Brain microvascular endothelial cell (primary cell): ENCODE measurements at regions not wholly inside any gene's neighbourhood (a gene's known extent, or its start where the extent isn't known, plus 50 kb on each side); places are given as distances from the start of the nearest gene placed in this dataset.

Source experiments
- DNase-seq: peaks from one replicate; pipeline ENCODE4 v3.0.0-alpha.2; 2020
- H3K27ac ChIP-seq: fragments of 250-450 bp; sonication (Bioruptor Pico); 2 replicates; pipeline ENCODE4 v1.5.1; 2020; ENCODE audit warnings: mild to moderate bottlenecking, moderate library complexity
- H3K27me3 ChIP-seq: fragments of 250-450 bp; sonication (Bioruptor Pico); replicated peaks from 2 replicates; pipeline ENCODE4 v1.5.1; 2020; ENCODE audit warnings: mild to moderate bottlenecking
- H3K36me3 ChIP-seq: fragments of 250-450 bp; sonication (Bioruptor Pico); replicated peaks from 2 replicates; pipeline ENCODE4 v1.5.1; 2020; ENCODE audit warnings: mild to moderate bottlenecking
- H3K4me3 ChIP-seq: 2 replicates; pipeline ENCODE4 v1.5.1; 2011; ENCODE audit warnings: low read depth, mild to moderate bottlenecking, control low read depth, low read length, moderate library complexity
- CTCF ChIP-seq: IDR thresholded peaks from 2 replicates; pipeline ENCODE4 v1.5.1; 2011; ENCODE audit warnings: low read depth, mild to moderate bottlenecking, moderate library complexity, low read length, control low read depth, inconsistent platforms; ENCODE audit errors: missing control alignments
- in situ Hi-C: cut with HindIII; loops from 2 replicates; pipeline ENCODE4 v1.10.0; 2017; ENCODE audit warnings: low sequenced_read_pairs, low pct_ligation_motif_present

- Histone ChIP-seq H3K4me3 (no peak overlapping the region), H3K27ac (no peak overlapping the region), H3K27me3 (no peaks in the 10 kb centered on the region), H3K36me3 (no peaks in the 10 kb centered on the region)
- TF ChIP-seq CTCF: no peak
- in situ Hi-C loops: no loop called here
- no peak for DNase-seq
These were observed 365.0 kb downstream of the CCER1 start for GRCh38 chr12:90589956-90590355.

- no peak overlapping the region for H3K4me3 ChIP-seq
- H3K36me3 ChIP-seq: no peaks in the 10 kb centered on the region
- no peak for DNase-seq
- in situ Hi-C loops: no loop called here
- no peaks in the 10 kb centered on the region for H3K27me3 ChIP-seq
- H3K27ac ChIP-seq: no peak overlapping the region
- TF ChIP-seq CTCF: no peak
These were observed 369.2 kb downstream of the CCER1 start for GRCh38 chr12:90585640-90586304.

- TF ChIP-seq CTCF: no peak
- Histone ChIP-seq H3K4me3 (no peak overlapping the region), H3K36me3 (no peaks in the 10 kb centered on the region), H3K27me3 (no peaks in the 10 kb centered on the region), H3K27ac (no peak overlapping the region)
- in situ Hi-C loops: no loop called here
- DNase-seq: no peak
These were observed 378.3 kb downstream of the CCER1 start for GRCh38 chr12:90576707-90577106.

- Histone ChIP-seq H3K27me3 (no peaks in the 10 kb centered on the region), H3K27ac (no peak overlapping the region), H3K4me3 (no peak overlapping the region), H3K36me3 (no peaks in the 10 kb centered on the region)
- TF ChIP-seq CTCF: no peak
- in situ Hi-C loops: no loop called here
- DNase-seq: no peak
These were observed 379.0 kb downstream of the CCER1 start for GRCh38 chr12:90575995-90576394.

GRCh38 chr12:90574676-90575075 lies 380.3 kb downstream of the CCER1 start:
- Histone ChIP-seq H3K4me3 (no peak overlapping the region), H3K27ac (no peak overlapping the region), H3K36me3 (no peaks in the 10 kb centered on the region), H3K27me3 (no peaks in the 10 kb centered on the region)
- DNase-seq: no peak
- TF ChIP-seq CTCF: no peak
- in situ Hi-C loops: no loop called here

GRCh38 chr12:90572778-90573177 lies 382.2 kb downstream of the CCER1 start:
- H3K4me3 ChIP-seq: no peak overlapping the region
- no peaks in the 10 kb centered on the region for H3K36me3 ChIP-seq
- TF ChIP-seq CTCF: no peak
- DNase-seq: no peak
- H3K27ac ChIP-seq: no peak overlapping the region
- in situ Hi-C loops: no loop called here
- H3K27me3 ChIP-seq: no peaks in the 10 kb centered on the region
